ENCODE measurements at regions not wholly inside any gene's neighbourhood (a gene's known extent, or its start where the extent isn't known, plus 50 kb on each side); places are given as distances from the start of the nearest gene placed in this dataset.

DNA sequence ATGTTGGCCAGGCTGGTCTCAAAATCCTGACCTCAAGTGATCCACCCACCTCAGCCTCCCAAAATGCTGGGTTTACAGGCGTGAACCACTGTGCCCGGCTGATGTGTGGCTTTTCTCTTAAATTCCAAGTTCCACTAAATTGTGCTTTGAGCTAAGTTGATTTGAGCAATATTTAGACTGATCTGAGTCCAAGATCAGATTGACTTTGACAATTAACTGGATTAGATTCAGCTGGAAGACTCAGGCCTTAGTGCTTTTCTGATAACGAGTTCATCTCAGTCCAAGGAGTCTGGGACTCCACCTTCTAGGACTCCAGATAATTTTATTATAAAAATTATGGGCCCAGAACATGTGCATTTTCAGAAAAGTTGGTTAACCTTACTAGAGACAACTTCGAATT lies 94.4 kb upstream of the FAM174B start:
- Mint-ChIP-seq H3K9me3 (no peaks in the 10 kb centered on the region), H3K36me3 (ENCODE audit: low read depth) (no peaks in the 10 kb centered on the region), H3K27me3 (ENCODE audit: insufficient read depth) (no peaks in the 10 kb centered on the region), H3K27ac (no peak overlapping the region), H3K4me1 (no peaks in the 10 kb centered on the region), H3K4me3 (no peak overlapping the region)
- Histone ChIP-seq H3K36me3 (ENCODE audit: control insufficient read depth, insufficient read depth, low read length) (no peaks in the 10 kb centered on the region), H3K27ac (ENCODE audit: low read depth, low read length) (no peak overlapping the region), H3K9ac (ENCODE audit: extremely low read depth, low read length, poor library complexity, severe bottlenecking) (no peak overlapping the region), H3K9me3 (ENCODE audit: control insufficient read depth, low read length) (no peaks in the 10 kb centered on the region), H3K4me3 (ENCODE audit: low read length) (no peak overlapping the region), H3K4me1 (ENCODE audit: control insufficient read depth, insufficient read depth, low read length) (no peaks in the 10 kb centered on the region), H3K27me3 (ENCODE audit: control insufficient read depth, insufficient read depth, low read length, poor library complexity, severe bottlenecking) (no peaks in the 10 kb centered on the region)
- WGBS, 2 experiments (ENCODE audit: insufficient coverage in 1 of 2, insufficient read length in 1 of 2), result 92 to 93% methylated on average over 3 to 4 of the region's 4 CpGs
- TF ChIP-seq, protein P1, sequence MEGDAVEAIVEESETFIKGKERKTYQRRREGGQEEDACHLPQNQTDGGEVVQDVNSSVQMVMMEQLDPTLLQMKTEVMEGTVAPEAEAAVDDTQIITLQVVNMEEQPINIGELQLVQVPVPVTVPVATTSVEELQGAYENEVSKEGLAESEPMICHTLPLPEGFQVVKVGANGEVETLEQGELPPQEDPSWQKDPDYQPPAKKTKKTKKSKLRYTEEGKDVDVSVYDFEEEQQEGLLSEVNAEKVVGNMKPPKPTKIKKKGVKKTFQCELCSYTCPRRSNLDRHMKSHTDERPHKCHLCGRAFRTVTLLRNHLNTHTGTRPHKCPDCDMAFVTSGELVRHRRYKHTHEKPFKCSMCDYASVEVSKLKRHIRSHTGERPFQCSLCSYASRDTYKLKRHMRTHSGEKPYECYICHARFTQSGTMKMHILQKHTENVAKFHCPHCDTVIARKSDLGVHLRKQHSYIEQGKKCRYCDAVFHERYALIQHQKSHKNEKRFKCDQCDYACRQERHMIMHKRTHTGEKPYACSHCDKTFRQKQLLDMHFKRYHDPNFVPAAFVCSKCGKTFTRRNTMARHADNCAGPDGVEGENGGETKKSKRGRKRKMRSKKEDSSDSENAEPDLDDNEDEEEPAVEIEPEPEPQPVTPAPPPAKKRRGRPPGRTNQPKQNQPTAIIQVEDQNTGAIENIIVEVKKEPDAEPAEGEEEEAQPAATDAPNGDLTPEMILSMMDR (conservative IDR thresholded peaks at IDR 0.05), result no peak
- DNase-seq, result no peak

DNA sequence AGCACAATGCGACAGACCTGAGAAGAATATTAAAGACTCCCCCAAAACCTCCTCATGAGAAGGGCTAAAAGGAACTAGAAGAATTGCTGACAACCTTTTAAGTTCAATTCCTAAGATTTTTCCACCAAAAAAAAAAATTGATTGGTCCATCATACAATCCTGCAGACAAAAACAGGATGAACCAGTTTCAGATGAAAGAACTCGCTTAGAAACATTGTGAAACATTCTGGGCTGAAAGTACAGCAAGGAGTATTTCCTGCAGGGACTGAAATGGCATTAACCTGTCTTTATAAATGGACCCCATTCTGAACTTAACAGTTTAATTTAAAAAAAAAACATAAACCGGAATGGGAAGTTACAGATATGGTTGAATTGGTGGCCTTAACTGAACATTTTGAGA lies 96.0 kb upstream of the FAM174B start:
- TF ChIP-seq, protein P1 (conservative IDR thresholded peaks at IDR 0.05), result no peak
- Histone ChIP-seq H3K36me3 (ENCODE audit: control insufficient read depth, insufficient read depth, low read length) (no peaks in the 10 kb centered on the region), H3K27ac (ENCODE audit: low read depth, low read length) (no peak overlapping the region), H3K4me3 (ENCODE audit: low read length) (no peak overlapping the region), H3K4me1 (ENCODE audit: control insufficient read depth, insufficient read depth, low read length) (no peaks in the 10 kb centered on the region), H3K9ac (ENCODE audit: extremely low read depth, low read length, poor library complexity, severe bottlenecking) (no peak overlapping the region), H3K9me3 (ENCODE audit: control insufficient read depth, low read length) (no peaks in the 10 kb centered on the region), H3K27me3 (ENCODE audit: control insufficient read depth, insufficient read depth, low read length, poor library complexity, severe bottlenecking) (no peaks in the 10 kb centered on the region)
- no peak for DNase-seq
- H3K27ac Mint-ChIP-seq, result no peak overlapping the region
- H3K36me3 Mint-ChIP-seq (ENCODE audit: low read depth), result no peaks in the 10 kb centered on the region
- WGBS, 2 experiments (ENCODE audit: insufficient coverage in 1 of 2, insufficient read length in 1 of 2), result 73 to 86% methylated on average over 1 to 3 of the region's 3 CpGs
- no peaks in the 10 kb centered on the region for H3K9me3 Mint-ChIP-seq
- H3K4me3 Mint-ChIP-seq, result no peak overlapping the region
- H3K27me3 Mint-ChIP-seq (ENCODE audit: insufficient read depth), result no peaks in the 10 kb centered on the region
- no peaks in the 10 kb centered on the region for H3K4me1 Mint-ChIP-seq

DNA sequence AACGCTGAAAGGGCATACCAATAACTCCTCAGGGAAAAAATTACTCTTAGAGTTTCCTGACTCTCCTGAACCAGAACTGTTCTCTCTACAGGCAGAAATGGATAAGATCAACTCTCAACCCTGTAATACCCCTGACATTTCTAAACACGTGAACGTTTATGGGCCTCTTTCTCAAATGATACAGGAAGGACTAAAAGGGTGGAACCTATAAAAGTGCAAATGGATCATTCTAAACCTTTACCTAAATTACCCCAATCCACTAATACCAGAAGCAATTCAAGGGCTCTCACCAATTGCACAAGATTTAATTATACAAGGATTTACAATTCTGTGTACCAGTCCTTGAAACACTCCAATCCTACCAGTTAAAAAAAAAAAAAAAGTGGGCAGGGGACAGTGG lies 98.0 kb upstream of the FAM174B start:
- H3K27ac ChIP-seq (ENCODE audit: low read depth, low read length), result no peak overlapping the region
- H3K4me3 Mint-ChIP-seq, result no peak overlapping the region
- H3K4me1 Mint-ChIP-seq, result no peaks in the 10 kb centered on the region
- TF ChIP-seq, protein P1 (conservative IDR thresholded peaks at IDR 0.05), result no peak
- no peaks in the 10 kb centered on the region for H3K27me3 ChIP-seq (ENCODE audit: control insufficient read depth, insufficient read depth, low read length, poor library complexity, severe bottlenecking)
- no peaks in the 10 kb centered on the region for H3K9me3 Mint-ChIP-seq
- no peak for DNase-seq
- H3K36me3 Mint-ChIP-seq (ENCODE audit: low read depth), result no peaks in the 10 kb centered on the region
- no peaks in the 10 kb centered on the region for H3K4me1 ChIP-seq (ENCODE audit: control insufficient read depth, insufficient read depth, low read length)
- 93% methylated on average over 3 of the region's 3 CpGs; no CpG with 5 or more reads in 1 of the 2 experiments for WGBS, 2 experiments (ENCODE audit: insufficient coverage in 1 of 2, insufficient read length in 1 of 2)
- H3K9ac ChIP-seq (ENCODE audit: extremely low read depth, low read length, poor library complexity, severe bottlenecking), result no peak overlapping the region
- H3K9me3 ChIP-seq (ENCODE audit: control insufficient read depth, low read length), result no peaks in the 10 kb centered on the region
- H3K4me3 ChIP-seq (ENCODE audit: low read length), result no peak overlapping the region
- peaks cover 6% of the 10 kb centered on the region for H3K27me3 Mint-ChIP-seq (ENCODE audit: insufficient read depth)
- no peak overlapping the region for H3K27ac Mint-ChIP-seq
- no peaks in the 10 kb centered on the region for H3K36me3 ChIP-seq (ENCODE audit: control insufficient read depth, insufficient read depth, low read length)

All from endodermal cell (in vitro differentiated cells).